ENCODE measurements at regions not wholly inside any gene's neighbourhood (a gene's known extent, or its start where the extent isn't known, plus 50 kb on each side); places are given as distances from the start of the nearest gene placed in this dataset.

- Mint-ChIP-seq H3K27me3 (ENCODE audit: low read depth) (peaks cover 29% of the 10 kb centered on the region), H3K4me1 (peaks cover 27 to 33% of the 10 kb centered on the region in 2 experiments), H3K4me3 (peak overlapping the region in 1 of 2 experiments; percentile 4; a peak in 2 of 5 replicates), H3K27ac (no peak overlapping the region), H3K9me3 (no peaks in the 10 kb centered on the region), H3K36me3 (ENCODE audit: insufficient read depth in 1 of 3, low read depth in 3 of 3) (no peaks in the 10 kb centered on the region)
- Histone ChIP-seq H3K4me2 (ENCODE audit: insufficient read depth, insufficient read length, low read length) (no peak overlapping the region), H3K79me2 (ENCODE audit: insufficient read depth, low read length) (no peaks in the 10 kb centered on the region), H3K9me3 (ENCODE audit: control insufficient read depth, low read depth, low read length) (no peaks in the 10 kb centered on the region), H3K4me1 (ENCODE audit: insufficient read depth, low read length) (peaks cover 4% of the 10 kb centered on the region; the same call in 1 of the 2 replicates), H3K23me2 (ENCODE audit: insufficient read length, low read depth, low read length, poor library complexity, severe bottlenecking) (no peaks in the 10 kb centered on the region), H3K4ac (ENCODE audit: low read depth, low read length) (no peak overlapping the region), H2BK120ac (ENCODE audit: low read depth, low read length, poor library complexity, severe bottlenecking) (no peak overlapping the region), H3K23ac (ENCODE audit: insufficient read length, low read depth, low read length) (no peak overlapping the region), H3K27ac (ENCODE audit: insufficient read length, low read depth, low read length) (no peak overlapping the region), H3K79me1 (ENCODE audit: insufficient read depth, low read depth, low read length, poor library complexity, severe bottlenecking) (no peaks in the 10 kb centered on the region), H3K18ac (ENCODE audit: insufficient read length, low read depth, low read length) (no peak overlapping the region), H4K20me1 (ENCODE audit: control insufficient read depth, insufficient read depth, insufficient read length) (no peaks in the 10 kb centered on the region), H4K5ac (ENCODE audit: insufficient read length, low read depth, low read length) (no peak overlapping the region), H3K27me3 (ENCODE audit: insufficient read depth, low read length) (no peaks in the 10 kb centered on the region), H3K9ac (ENCODE audit: extremely low read depth, insufficient read length, low read length) (no peak overlapping the region), H4K8ac (replicated peaks; ENCODE audit: insufficient read length, low read depth, low read length) (no peak overlapping the region), H3K14ac (ENCODE audit: insufficient read depth, low read length) (no peak overlapping the region), H2AFZ (ENCODE audit: low read length) (no peak overlapping the region), H2BK20ac (ENCODE audit: low read depth, low read length, poor library complexity, severe bottlenecking) (no peak overlapping the region), H2BK5ac (ENCODE audit: insufficient read length, low read length) (no peak overlapping the region), H2BK12ac (ENCODE audit: insufficient read length, low read depth, low read length) (no peak overlapping the region), H4K91ac (ENCODE audit: insufficient read length, low read depth, low read length) (no peak overlapping the region), H2AK5ac (ENCODE audit: insufficient read length, low read length) (no peak overlapping the region), H3T11ph (ENCODE audit: low read length) (no peak overlapping the region), H2BK15ac (ENCODE audit: low read depth, low read length) (no peak overlapping the region), H3K56ac (ENCODE audit: insufficient read length, low read depth, low read length) (no peak overlapping the region)
- no peak for TF ChIP-seq CTCF (conservative IDR thresholded peaks at IDR 0.05)
- no peak for DNase-seq
- no CpG with 5 or more reads among the region's 6 CpGs for WGBS (ENCODE audit: extremely low coverage, insufficient read length, low lambda C conversion rate)
Measured at GRCh38 chr11:134802116-134802515, 390.1 kb upstream of the B3GAT1 start.
